T-helper 2 cell treated with Interferon-gamma antibody and Interleukin-4, amounts not matched to agents 5 μg/mL and 100 μg/mL, for 36 hours (primary cell): ENCODE measurements at regions not wholly inside any gene's neighbourhood (a gene's known extent, or its start where the extent isn't known, plus 50 kb on each side); places are given as distances from the start of the nearest gene placed in this dataset.

Experiments
- DNase-seq: peaks from one replicate; pipeline ENCODE4 v3.0.0; 2021; ENCODE audit warnings: low spot score
- H3K27ac Mint-ChIP-seq: one replicate; pipeline ENCODE4 v1.8.0; 2021; ENCODE audit warnings: mild to moderate bottlenecking, mixed read lengths
- H3K27me3 Mint-ChIP-seq: one replicate; pipeline ENCODE4 v1.8.0; 2021; ENCODE audit warnings: low read depth, mixed read lengths
- H3K36me3 Mint-ChIP-seq: one replicate; pipeline ENCODE4 v1.8.0; 2021; ENCODE audit warnings: low read depth, mixed read lengths
- H3K4me1 Mint-ChIP-seq: one replicate; pipeline ENCODE4 v1.8.0; 2021; ENCODE audit warnings: low read depth, mixed read lengths
- H3K4me3 Mint-ChIP-seq: one replicate; pipeline ENCODE4 v1.8.0; 2022; ENCODE audit warnings: mild to moderate bottlenecking, moderate library complexity, mixed read lengths
- H3K9me3 Mint-ChIP-seq: one replicate; pipeline ENCODE4 v1.8.0; 2021; ENCODE audit warnings: mixed read lengths

DNA sequence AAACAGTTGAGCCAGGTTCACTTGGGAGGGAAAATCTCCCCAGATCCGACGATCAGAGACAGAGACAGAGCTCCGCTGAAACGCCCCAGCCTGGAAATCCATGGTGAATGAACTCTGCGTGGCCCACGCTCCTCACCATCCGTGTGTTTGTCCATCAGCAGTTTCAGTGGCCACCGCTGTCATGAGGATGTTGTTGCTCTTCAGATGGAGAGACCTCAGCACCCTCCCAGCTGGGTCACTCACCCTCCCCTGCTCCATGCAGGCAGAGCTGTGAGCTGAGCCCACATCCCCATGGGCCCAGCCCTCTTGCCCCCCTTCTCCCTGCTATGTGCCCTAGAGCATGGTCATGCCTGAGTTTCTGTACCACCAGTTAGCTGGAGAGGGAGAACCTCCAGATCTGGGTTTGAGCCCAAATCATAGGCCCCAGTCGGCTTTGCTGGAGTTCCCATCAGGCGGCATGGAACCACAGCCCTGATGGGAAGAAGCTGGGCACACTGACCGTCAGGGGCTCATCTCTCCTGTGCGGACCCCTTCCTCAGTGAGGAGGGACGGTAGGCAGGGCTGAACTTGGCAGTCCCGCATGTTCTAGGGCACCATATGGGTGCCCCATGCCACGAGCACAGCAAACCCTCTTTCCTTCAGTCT lies 154.4 kb upstream of the COL5A1 start:
- no peak for DNase-seq

DNA sequence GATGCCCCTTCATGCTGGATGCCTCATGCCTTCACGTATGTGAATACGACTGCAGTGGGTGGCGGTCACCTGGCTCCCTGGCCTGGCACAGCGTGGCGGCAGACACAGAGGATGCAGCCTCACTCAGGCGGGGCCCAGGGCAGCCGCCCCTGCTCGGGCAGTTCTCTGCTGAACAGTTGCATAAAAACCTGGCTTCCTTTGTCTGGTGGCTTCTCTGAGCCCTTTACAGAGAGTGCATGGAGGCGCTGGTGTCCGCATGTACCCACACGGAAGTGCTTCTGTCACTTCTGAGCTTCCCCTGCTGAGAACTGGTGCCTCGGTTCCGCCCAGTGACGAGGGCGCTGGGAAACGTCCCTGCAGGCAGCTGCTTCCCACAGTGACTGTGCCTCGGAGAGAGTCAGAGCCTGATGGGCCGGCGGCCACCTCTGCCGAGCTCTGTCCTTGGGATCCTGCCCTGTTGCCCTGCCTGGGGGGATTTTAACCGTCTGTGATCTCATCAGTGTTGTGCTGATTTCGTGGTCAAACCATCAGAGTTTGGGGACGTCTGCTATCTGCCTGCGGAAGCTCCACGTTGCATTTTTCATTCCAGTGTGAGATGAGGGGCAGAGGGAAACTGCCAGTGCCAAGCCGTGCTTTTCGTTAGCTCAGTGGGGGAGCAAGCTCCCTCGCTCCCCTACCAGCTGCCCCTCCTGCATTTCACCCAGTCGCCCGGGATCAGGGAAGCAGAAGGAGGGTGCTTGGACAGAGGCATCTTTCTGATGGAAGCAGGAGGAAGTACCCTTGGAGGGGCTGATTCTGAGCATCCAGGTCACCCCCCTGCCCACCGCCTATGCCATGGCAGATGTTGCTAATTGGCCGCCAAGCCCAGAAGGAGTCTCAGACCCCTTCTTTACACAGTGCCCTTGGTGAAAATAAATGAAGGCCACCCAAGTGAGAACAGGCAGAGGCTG lies 153.0 kb upstream of the COL5A1 start:
- Mint-ChIP-seq H3K4me3 (no peak overlapping the region), H3K27ac (no peak overlapping the region), H3K9me3 (no peaks in the 10 kb centered on the region), H3K27me3 (no peaks in the 10 kb centered on the region), H3K36me3 (no peaks in the 10 kb centered on the region), H3K4me1 (no peaks in the 10 kb centered on the region)
- no peak for DNase-seq

More for the DNA sequence above, 154.4 kb upstream of the COL5A1 start:
- H3K36me3 Mint-ChIP-seq, result no peaks in the 10 kb centered on the region
- H3K9me3 Mint-ChIP-seq, result no peaks in the 10 kb centered on the region
- no peak overlapping the region for H3K4me3 Mint-ChIP-seq
- no peaks in the 10 kb centered on the region for H3K4me1 Mint-ChIP-seq
- no peak overlapping the region for H3K27ac Mint-ChIP-seq
- no peaks in the 10 kb centered on the region for H3K27me3 Mint-ChIP-seq

DNA sequence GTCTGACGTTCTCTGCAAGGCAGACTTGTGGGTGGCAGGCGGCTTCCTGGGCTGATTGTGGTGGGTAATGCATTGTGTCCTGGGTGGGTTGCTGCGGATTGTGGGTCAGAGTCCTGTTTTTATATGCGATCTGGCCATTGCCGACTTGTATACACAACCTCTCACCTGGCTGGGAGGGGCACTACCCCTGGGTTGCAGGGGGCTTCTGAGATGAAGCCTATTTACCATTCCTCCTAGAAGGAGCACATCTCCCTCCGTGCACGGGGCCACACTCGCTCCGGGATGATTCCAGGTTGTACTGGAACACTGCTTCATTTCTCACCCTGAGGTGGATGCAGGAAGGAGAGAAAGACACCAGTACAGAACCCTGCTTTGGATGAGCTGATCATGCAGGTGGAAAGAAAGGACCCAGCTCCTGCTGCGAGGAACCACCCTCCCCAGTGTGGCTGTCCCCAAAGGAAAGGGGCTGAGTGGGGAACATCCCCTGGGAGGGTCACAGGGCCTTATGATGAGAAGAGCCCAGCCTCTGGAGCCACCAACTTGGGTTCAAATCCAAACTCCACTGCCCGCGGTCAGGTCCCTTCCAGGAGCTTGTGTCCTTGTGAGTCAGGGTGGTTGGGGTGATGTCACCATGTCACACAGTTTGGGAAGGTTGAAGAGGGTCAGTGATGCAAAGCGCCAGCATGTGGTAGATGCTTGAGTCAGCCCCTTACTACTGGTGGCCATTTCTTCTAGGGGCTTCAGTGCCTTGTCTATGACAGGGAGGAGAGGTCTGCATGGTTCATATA lies 151.8 kb upstream of the COL5A1 start:
- Mint-ChIP-seq H3K27ac (no peak overlapping the region), H3K4me1 (no peaks in the 10 kb centered on the region), H3K9me3 (no peaks in the 10 kb centered on the region), H3K27me3 (no peaks in the 10 kb centered on the region), H3K4me3 (no peak overlapping the region), H3K36me3 (no peaks in the 10 kb centered on the region)
- DNase-seq, result no peak

DNA sequence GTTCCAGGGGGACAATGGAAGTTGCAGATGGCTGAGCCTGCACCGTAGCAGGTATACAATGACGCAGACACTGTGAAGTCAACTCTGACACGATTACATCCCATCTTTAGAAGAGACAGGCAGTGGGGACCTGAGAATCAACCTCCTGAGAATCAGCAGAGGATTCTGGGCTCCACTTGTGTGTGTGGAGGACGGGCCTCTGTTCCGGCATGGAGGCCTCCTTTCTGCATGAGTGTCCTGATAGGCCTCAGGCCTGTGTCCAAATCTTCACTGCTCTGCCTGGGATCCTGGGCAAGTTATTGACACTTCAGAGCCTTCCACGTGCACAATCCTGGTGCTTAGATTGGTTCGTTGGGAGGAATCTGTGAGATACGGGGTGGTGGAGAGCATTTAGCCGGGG lies 151.2 kb upstream of the COL5A1 start:
- DNase-seq, result no peak
- Mint-ChIP-seq H3K9me3 (no peaks in the 10 kb centered on the region), H3K4me1 (no peaks in the 10 kb centered on the region), H3K27me3 (no peaks in the 10 kb centered on the region), H3K36me3 (no peaks in the 10 kb centered on the region), H3K4me3 (no peak overlapping the region), H3K27ac (no peak overlapping the region)

DNA sequence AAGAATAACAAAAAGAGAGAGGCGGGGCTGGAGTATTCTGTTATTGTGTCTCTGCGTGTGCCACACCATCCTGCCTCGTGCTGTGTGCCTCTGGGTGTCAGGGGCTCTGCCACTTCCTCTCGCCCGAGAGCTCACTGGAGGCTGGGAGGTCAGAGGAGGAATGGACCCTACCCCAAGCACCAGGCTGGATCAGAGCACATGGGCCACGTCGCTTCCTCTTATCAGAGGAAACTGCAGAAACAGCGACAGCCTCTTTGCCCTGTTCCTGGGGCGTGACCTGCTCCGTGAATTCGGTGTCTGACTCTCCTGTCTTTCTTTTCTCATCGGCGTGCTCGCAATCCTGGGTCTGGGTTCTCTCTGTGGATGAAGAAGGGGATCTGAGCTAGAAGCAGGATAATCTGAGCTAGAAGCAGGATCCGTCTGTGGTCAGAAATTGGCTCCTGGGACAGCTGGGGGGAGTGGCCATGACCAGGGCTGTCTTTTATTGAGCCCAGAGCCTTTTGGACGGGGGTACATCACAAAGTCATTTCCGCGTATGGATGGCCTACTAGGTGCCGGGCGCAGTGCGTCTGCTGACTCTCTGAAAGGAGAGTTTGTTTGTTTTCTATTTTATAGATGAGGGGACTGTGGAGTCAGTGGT lies 150.3 kb upstream of the COL5A1 start:
- Mint-ChIP-seq H3K9me3 (no peaks in the 10 kb centered on the region), H3K36me3 (no peaks in the 10 kb centered on the region), H3K27me3 (no peaks in the 10 kb centered on the region), H3K27ac (no peak overlapping the region), H3K4me1 (no peaks in the 10 kb centered on the region), H3K4me3 (no peak overlapping the region)
- DNase-seq, result no peak

DNA sequence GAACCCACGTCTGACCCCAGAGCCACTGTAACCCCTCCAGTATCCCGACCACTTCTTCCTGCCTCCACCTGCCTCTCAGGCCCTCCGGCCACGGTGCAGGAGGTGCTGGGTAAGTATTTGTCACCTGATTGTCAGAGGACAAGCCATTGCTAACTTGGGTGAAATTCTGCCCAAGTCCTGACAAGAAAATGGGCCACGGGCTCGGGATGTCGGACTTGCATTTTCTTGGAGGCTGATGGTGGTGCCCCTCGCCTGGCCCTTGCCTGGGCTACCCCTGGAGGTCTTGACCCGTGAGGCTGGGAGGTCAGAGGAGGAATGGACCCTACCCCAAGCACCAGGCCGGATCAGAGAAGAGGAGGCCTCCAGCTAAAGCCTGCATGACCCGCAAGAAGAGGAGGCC lies 149.7 kb upstream of the COL5A1 start:
- Mint-ChIP-seq H3K9me3 (no peaks in the 10 kb centered on the region), H3K4me1 (no peaks in the 10 kb centered on the region), H3K36me3 (no peaks in the 10 kb centered on the region), H3K4me3 (no peak overlapping the region), H3K27ac (no peak overlapping the region), H3K27me3 (no peaks in the 10 kb centered on the region)
- DNase-seq, result no peak

DNA sequence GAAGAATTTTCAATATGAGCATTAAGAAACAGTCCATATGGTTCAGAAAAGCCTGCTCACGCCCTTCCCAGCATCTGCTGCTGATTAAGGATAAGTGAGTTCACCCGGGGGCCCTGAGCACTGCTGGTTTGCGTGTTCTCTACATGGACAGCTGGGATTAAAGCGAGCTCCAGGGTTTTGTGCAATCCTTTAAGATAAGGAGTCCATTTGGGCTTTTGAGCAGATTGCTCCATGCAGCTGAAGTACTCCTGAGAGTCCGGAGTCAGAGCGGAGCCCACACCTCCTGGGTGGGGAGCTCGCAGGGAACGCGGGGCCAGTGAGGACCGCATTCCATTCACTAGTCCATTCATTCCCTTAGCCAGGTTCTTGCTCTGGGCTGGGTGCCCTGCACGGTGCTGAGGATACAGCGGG lies 149.3 kb upstream of the COL5A1 start:
- H3K27me3 Mint-ChIP-seq, result no peaks in the 10 kb centered on the region

DNA sequence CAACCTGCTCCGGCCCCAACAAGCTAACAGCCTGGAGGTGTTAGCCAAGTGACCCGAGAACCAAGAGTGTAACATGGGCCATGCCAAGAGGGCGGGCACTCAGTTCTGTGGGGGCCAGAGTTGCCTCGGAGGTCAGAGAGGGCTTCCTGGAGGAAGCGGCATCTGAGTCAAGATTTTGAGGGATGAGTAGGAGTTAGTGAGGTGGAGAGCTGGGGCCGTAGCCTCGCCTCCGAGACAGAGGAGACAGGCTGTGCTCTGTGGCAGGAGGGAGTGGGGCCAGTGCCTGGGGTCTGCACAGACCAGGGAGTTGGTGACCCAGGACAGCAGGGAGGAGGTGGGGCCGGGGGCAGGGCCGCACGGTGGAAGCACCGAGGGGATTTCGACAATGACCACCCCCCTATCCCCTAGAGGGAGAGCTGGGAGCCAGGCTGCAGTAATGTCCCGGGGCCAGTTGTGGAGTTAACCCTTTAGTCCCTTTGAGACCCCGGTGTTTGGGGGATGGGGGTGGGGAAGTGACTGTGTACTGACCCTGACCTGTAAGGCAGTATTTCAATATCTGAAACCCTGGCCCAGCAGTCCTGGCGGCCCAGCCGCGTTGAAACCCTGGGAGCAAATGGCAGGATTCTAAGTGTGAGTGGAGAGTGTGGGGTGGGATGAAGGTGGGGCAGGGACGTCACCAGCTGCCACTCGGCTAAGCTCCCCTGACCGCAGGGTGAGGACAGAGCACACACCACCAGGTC lies 148.7 kb upstream of the COL5A1 start:
- no peak overlapping the region for H3K27ac Mint-ChIP-seq
- no peaks in the 10 kb centered on the region for H3K27me3 Mint-ChIP-seq
- no peaks in the 10 kb centered on the region for H3K4me1 Mint-ChIP-seq
- no peak overlapping the region for H3K4me3 Mint-ChIP-seq
- DNase-seq, result no peak
- no peaks in the 10 kb centered on the region for H3K9me3 Mint-ChIP-seq
- no peaks in the 10 kb centered on the region for H3K36me3 Mint-ChIP-seq

More for the DNA sequence above, 149.3 kb upstream of the COL5A1 start:
- no peak overlapping the region for H3K4me3 Mint-ChIP-seq
- H3K27ac Mint-ChIP-seq, result no peak overlapping the region
- H3K36me3 Mint-ChIP-seq, result no peaks in the 10 kb centered on the region
- DNase-seq, result no peak
- no peaks in the 10 kb centered on the region for H3K4me1 Mint-ChIP-seq
- H3K9me3 Mint-ChIP-seq, result no peaks in the 10 kb centered on the region

DNA sequence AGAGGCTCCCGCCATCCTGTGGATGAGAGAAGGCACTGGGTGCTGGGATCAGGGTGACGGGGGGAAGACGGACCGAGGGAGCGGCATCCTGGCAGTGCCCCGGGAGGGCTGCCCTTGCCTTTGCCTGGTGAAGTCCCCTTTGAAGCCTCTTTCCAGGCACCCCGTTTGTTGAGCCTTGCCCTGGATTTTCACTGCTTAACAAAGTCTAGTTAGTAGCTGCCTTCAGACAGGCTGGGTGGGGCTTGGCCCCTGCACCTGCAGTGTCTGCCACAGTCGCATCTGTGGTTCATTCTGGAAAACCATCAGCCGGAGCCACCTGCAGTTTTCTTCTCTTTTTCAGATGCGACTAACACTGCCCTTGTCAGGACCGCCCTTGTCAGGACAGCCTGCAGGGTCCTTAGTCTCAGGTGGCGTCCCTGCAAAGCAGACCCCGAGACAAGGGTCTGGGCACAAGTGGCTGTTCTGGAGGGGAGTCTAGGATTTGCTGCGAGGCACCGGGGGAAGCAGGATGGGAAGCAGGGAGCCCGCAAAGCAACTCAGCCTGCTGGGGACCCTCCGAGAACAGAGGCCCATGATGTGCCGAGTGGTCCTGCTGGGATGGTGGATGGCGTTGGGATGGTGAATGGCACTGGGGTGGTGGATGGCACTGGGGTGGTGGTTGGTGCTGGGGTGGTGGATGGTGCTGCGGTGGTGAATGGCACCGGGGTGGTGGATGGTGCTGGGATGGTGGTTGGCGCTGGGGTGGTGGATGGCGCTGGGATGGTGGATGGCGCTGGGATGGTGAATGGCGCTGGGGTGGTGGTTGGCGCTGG lies 147.9 kb upstream of the COL5A1 start:
- no peaks in the 10 kb centered on the region for H3K4me1 Mint-ChIP-seq
- no peak for DNase-seq
- H3K27ac Mint-ChIP-seq, result no peak overlapping the region
- no peaks in the 10 kb centered on the region for H3K27me3 Mint-ChIP-seq
- H3K4me3 Mint-ChIP-seq, result no peak overlapping the region
- H3K9me3 Mint-ChIP-seq, result no peaks in the 10 kb centered on the region
- H3K36me3 Mint-ChIP-seq, result no peaks in the 10 kb centered on the region

DNA sequence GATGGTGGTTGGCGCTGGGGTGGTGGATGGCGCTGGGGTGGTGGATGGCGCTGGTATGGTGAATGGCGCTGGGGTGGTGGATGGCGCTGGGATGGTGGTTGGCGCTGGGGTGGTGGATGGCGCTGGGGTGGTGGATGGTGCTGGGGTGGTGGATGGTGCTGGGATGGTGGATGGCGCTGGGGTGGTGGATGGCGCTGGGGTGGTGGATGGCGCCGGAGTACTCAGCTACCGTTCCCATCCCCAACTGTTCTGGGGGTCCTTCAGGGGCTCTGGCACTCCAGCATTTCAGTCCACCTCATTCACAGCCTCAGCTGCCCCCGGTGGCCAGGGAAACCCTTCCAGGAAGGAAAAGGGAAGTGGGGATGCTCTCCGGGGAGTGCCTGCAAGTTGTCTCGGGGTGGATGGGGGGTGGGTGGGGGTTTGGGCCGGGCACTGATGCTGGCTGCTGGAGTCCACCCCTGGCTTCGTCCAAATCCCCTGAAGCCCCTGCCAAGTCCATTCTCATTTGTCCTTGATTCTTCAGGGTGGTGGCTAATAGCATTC lies 147.3 kb upstream of the COL5A1 start:
- Mint-ChIP-seq H3K4me3 (no peak overlapping the region), H3K27ac (no peak overlapping the region), H3K9me3 (no peaks in the 10 kb centered on the region), H3K27me3 (no peaks in the 10 kb centered on the region), H3K4me1 (no peaks in the 10 kb centered on the region), H3K36me3 (no peaks in the 10 kb centered on the region)
- DNase-seq, result no peak

DNA sequence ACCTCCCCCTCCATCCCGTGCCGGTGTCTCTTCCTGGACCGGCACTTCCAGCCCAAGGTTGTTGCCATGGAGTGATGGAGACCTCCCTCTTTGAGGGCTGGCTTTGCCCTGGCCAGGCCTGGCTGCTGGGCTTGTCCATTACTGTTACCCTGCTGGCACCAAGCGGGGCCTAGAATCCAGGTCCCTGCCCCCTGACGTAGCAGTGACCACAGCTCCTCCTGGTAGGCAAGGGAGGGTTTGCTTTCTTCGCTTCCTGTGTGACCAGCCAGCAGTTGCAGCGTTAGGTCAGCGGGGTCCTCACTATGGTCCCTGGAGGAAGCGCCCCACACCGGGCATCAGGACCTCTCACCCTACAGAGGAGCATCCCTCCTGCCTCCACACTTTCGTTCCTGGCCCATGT lies 146.7 kb upstream of the COL5A1 start:
- no peak for DNase-seq
- Mint-ChIP-seq H3K27ac (no peak overlapping the region), H3K27me3 (no peaks in the 10 kb centered on the region), H3K4me3 (no peak overlapping the region), H3K4me1 (no peaks in the 10 kb centered on the region), H3K9me3 (no peaks in the 10 kb centered on the region), H3K36me3 (no peaks in the 10 kb centered on the region)

DNA sequence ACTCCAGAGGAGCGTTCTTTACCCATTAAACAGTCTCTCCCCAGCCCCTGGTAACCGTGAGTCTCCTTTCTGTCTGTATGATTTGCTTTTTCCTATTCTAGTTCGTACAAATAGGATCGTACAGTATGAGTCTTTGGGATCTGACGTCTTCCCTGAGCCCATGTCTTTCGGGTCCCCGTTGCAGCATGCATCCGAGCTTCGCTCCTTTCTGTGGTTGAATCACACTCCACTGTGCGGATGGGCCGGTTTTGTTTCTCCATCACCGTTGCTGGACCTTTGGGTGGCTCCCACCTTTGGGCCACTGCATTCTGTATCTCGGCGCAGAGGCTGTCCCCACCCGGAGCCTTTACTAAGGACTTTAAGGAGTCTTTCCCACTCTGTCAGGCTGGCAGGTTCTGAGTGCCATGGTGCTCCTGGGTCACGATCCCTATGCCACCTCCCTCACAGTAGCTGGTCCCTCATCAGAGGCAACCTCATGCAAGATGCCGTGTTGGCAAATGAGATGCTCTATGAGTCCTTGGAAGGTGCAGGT lies 145.7 kb upstream of the COL5A1 start:
- no peak overlapping the region for H3K4me3 Mint-ChIP-seq
- DNase-seq, result no peak
- peaks cover 4% of the 10 kb centered on the region for H3K27me3 Mint-ChIP-seq
- H3K9me3 Mint-ChIP-seq, result no peaks in the 10 kb centered on the region
- no peak overlapping the region for H3K27ac Mint-ChIP-seq
- H3K4me1 Mint-ChIP-seq, result no peaks in the 10 kb centered on the region
- H3K36me3 Mint-ChIP-seq, result no peaks in the 10 kb centered on the region
